GM12892 (cell line): ENCODE measurements at regions not wholly inside any gene's neighbourhood (a gene's known extent, or its start where the extent isn't known, plus 50 kb on each side); places are given as distances from the start of the nearest gene placed in this dataset.

Source experiments
- POLR2A ChIP-seq: IDR thresholded peaks from 2 replicates; pipeline ENCODE4 v1.6.1; 2011; ENCODE audit warnings: low read depth, low read length, control low read depth
- TAF1 ChIP-seq: IDR thresholded peaks from 2 replicates; pipeline ENCODE4 v1.6.1; 2011; ENCODE audit warnings: low read depth, mild to moderate bottlenecking, control low read depth, low read length, borderline replicate concordance

GRCh38 chr15:70243686-70244540 lies 146.2 kb upstream of the TLE3 start:
- no peak for TF ChIP-seq TAF1
- no peak for TF ChIP-seq POLR2A
